Body of pancreas (tissue), 4 donors: ENCODE measurements at regions not wholly inside any gene's neighbourhood (a gene's known extent, or its start where the extent isn't known, plus 50 kb on each side); places are given as distances from the start of the nearest gene placed in this dataset.

Experiments
- ATAC-seq: fragments of 150-250 bp; one replicate; pipeline ENCODE4 v1.9.1; 2016
- DNase-seq, 4 donors: peaks; one replicate each; pipeline ENCODE4 v3.0.0-alpha.2; 2019
- H3K27ac ChIP-seq, 4 donors: fragments of 200-600 bp; sonication (generic); 1 replicate in 3 of 4; 2 replicates in 1 of 4; pipeline versions ENCODE4 v1.5.1 to v1.6.1; 2016 to 2019; ENCODE audit warnings: mild to moderate bottlenecking in 1 of 4, mixed read lengths in 1 of 4, moderate library complexity in 1 of 4
- H3K27me3 ChIP-seq, 2 donors: fragments of 200-600 bp; sonication (generic); one replicate each; pipeline ENCODE4 v1.6.0; 2016; ENCODE audit warnings: mild to moderate bottlenecking in 1 of 2
- H3K36me3 ChIP-seq, 2 donors: fragments of 200-600 bp; sonication (generic); replicated peaks in 1 of 2; 2 replicates each; pipeline ENCODE4 v1.5.1; 2016; ENCODE audit warnings: low read depth in 2 of 2; ENCODE audit not compliant: insufficient read depth in 1 of 2
- H3K4me1 ChIP-seq: fragments of 200-600 bp; sonication (generic); one replicate; pipeline ENCODE4 v1.6.0; 2016
- H3K4me3 ChIP-seq, 2 donors: fragments of 200-600 bp; sonication (generic); 1 replicate in 1 of 2; 2 replicates in 1 of 2; pipeline ENCODE4 v1.5.1; 2016 to 2019
- H3K9me3 ChIP-seq, 3 donors: fragments of 200-600 bp; sonication (generic); 1 replicate in 2 of 3; 2 replicates in 1 of 3; pipeline ENCODE4 v1.5.1; 2016
- CTCF ChIP-seq, 7 experiments: fragments of 450-650 bp in 4 of 7; fragments of 200-600 bp in 3 of 7; sonication (generic) in 3 of 7; IDR thresholded peaks; one replicate each; pipeline ENCODE4 v1.5.1; 2016 to 2019; ENCODE audit warnings: antibody characterized with exemption in 7 of 7
- POLR2A ChIP-seq, 3 donors: fragments of 450-650 bp; IDR thresholded peaks; one replicate each; pipeline ENCODE4 v1.6.1; 2016; ENCODE audit warnings: antibody characterized with exemption in 3 of 3, mild to moderate bottlenecking in 2 of 3
- WGBS, 2 donors: methylation state at CpG; one replicate each; pipeline ENCODE4 v1.1.5; 2017; 5-methylcytosine and 5-hydroxymethylcytosine counted together
- intact Hi-C: fragments of 100-400 bp; cut with DNase I; formaldehyde crosslinking; loops from one replicate; pipeline ENCODE4 v1.15.1; 2023

DNA sequence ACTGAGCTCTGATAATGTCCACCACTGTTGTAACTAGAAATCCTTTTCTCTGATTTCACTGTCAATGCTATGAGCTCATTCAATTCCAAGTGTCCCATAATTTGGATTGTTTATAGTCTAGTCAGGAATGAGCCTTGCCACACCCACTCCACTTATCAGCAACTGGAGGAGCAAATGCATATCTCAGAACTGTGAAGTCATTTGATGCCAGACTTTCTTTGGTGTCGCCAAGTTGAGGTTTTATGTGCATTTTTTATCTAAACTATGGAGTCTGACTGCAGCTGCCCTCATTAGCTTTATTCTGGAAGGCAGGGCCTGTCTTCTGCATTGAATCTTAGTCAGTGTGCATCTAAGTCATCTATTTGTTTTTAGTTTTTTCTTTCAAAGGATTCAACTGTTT, 361.3 kb downstream of the PMP22 start:
- ATAC-seq (no peak), DNase-seq (no peak)
- TF ChIP-seq CTCF (IDR thresholded peaks at IDR 0.05) (no peak), POLR2A (IDR thresholded peaks at IDR 0.05) (no peak)
- H3K4me1 ChIP-seq, result peaks cover 10% of the 10 kb centered on the region
- intact Hi-C loops, result no loop called here
- H3K27me3 ChIP-seq, result no peaks in the 10 kb centered on the region
- no peak overlapping the region for H3K27ac ChIP-seq
- H3K9me3 ChIP-seq, result no peaks in the 10 kb centered on the region
- no peak overlapping the region for H3K4me3 ChIP-seq
- H3K36me3 ChIP-seq, result no peaks in the 10 kb centered on the region
- WGBS, 2 donors, result 29% methylated on average over 1 of the region's 1 CpG

- ATAC-seq, result no peak
- Histone ChIP-seq H3K27ac (no peak overlapping the region), H3K4me3 (no peak overlapping the region), H3K27me3 (no peaks in the 10 kb centered on the region), H3K9me3 (no peaks in the 10 kb centered on the region), H3K36me3 (no peaks in the 10 kb centered on the region), H3K4me1 (peaks cover 10% of the 10 kb centered on the region)
- DNase-seq, result no peak
- TF ChIP-seq POLR2A (IDR thresholded peaks at IDR 0.05) (no peak), CTCF (IDR thresholded peaks at IDR 0.05) (no peak)
- intact Hi-C loops, result no loop called here
These were observed 362.3 kb downstream of the PMP22 start for GRCh38 chr17:14902803-14903202.

DNA sequence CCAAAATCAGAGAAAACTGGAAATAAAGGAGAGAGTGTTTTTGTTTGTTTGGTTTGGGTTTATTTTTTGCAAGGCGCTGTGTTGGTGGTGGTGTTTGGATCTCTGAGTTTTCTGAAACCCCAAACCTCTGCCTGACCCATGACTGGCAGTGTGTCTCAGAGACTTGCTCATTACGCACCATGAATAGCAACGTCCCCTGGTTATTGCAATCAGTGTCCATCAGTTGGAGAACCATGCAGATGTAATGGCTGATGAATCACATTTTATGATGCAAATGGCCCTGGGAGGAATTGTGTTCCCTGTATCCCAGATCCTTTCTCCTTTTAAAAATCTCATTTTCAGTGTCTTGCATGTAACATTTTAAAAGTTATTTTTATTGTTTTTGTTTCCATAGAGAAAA, 362.8 kb downstream of the PMP22 start:
- no peak for DNase-seq
- no peak for ATAC-seq
- TF ChIP-seq POLR2A (IDR thresholded peaks at IDR 0.05), result no peak
- TF ChIP-seq CTCF (IDR thresholded peaks at IDR 0.05), result no peak
- H3K27me3 ChIP-seq, result no peaks in the 10 kb centered on the region
- intact Hi-C loops, result no loop called here
- H3K9me3 ChIP-seq, result no peaks in the 10 kb centered on the region
- WGBS, 2 donors, result 82 to 89% methylated on average over 3 of the region's 3 CpGs
- H3K27ac ChIP-seq, result no peak overlapping the region
- H3K36me3 ChIP-seq, result no peaks in the 10 kb centered on the region
- H3K4me3 ChIP-seq, result no peak overlapping the region
- peaks cover 10% of the 10 kb centered on the region for H3K4me1 ChIP-seq

GRCh38 chr17:14901376-14901775, 363.8 kb downstream of the PMP22 start:
- H3K9me3 ChIP-seq, result no peaks in the 10 kb centered on the region
- peaks cover 10% of the 10 kb centered on the region for H3K4me1 ChIP-seq
- WGBS, 2 donors, result 45 to 53% methylated on average over 2 of the region's 2 CpGs
- ATAC-seq (no peak), DNase-seq (no peak)
- no peak overlapping the region for H3K4me3 ChIP-seq
- H3K27me3 ChIP-seq, result no peaks in the 10 kb centered on the region
- no peak for TF ChIP-seq POLR2A (IDR thresholded peaks at IDR 0.05)
- no peak for TF ChIP-seq CTCF (IDR thresholded peaks at IDR 0.05)
- intact Hi-C loops, result no loop called here
- no peak overlapping the region for H3K27ac ChIP-seq
- H3K36me3 ChIP-seq, result no peaks in the 10 kb centered on the region

DNA sequence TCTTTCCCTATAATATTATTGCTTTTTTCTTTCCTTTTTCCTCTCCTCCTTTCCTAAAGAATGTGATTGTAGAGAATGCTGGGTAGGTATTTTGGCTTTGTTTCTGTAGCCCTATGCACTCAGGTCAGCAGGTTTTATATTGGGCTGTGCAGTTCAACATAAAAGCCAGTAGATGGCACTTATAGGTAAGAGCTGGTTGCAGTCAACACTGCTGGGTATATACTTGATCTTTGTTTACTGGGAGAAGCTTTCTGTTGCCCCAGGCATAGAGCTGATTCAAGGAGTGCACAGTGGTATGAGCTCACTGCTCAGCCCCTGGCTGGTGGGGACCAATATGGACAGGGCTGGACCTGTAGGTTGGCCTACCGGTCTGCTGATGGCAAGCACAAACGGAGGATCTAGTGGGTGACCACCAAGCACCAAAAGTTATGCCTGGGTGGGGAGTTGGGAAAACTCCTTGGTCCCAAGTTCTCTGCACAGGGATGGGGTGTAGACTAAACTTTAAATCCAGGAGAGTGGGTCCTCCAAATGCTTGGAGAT, 378.9 kb downstream of the PMP22 start:
- no peak for DNase-seq
- H3K9me3 ChIP-seq, result peaks cover 0 to 13% (median 0%) of the 10 kb centered on the region in 3 donors

More for the DNA sequence above, 378.9 kb downstream of the PMP22 start:
- Histone ChIP-seq H3K27ac (no peak overlapping the region), H3K27me3 (no peaks in the 10 kb centered on the region), H3K36me3 (no peaks in the 10 kb centered on the region), H3K4me3 (no peak overlapping the region), H3K4me1 (no peaks in the 10 kb centered on the region)
- intact Hi-C loops, result no loop called here
- TF ChIP-seq CTCF (IDR thresholded peaks at IDR 0.05) (peak in 2 of 7 experiments; percentile 14 to 24), POLR2A (IDR thresholded peaks at IDR 0.05) (no peak)
- ATAC-seq, result no peak
- WGBS, 2 donors, result 95 to 100% methylated on average over 2 of the region's 2 CpGs
